Gastrocnemius medialis (tissue), 4 donors: ENCODE measurements at regions not wholly inside any gene's neighbourhood (a gene's known extent, or its start where the extent isn't known, plus 50 kb on each side); places are given as distances from the start of the nearest gene placed in this dataset.
A peak's percentile ranks its signal among the peaks of the same experiment; 100 is the strongest.

Experiments
- ATAC-seq, 2 donors: fragments of 150-250 bp; one replicate each; pipeline ENCODE4 v1.9.1; 2016
- DNase-seq, 2 donors: peaks; one replicate each; pipeline ENCODE4 v3.0.0-alpha.2; 2019
- H3K27ac ChIP-seq, 4 donors: fragments of 200-600 bp; sonication (generic); 1 replicate in 1 of 4; 2 replicates in 3 of 4; pipeline ENCODE4 v1.5.1; 2016 to 2018; ENCODE audit warnings: mild to moderate bottlenecking in 2 of 4, moderate library complexity in 1 of 4
- H3K27me3 ChIP-seq, 3 donors: fragments of 200-600 bp; sonication (generic) in 2 of 3; 1 replicate in 1 of 3; 2 replicates in 2 of 3; pipeline versions ENCODE4 v1.5.1 to v1.6.0; 2016 to 2019; ENCODE audit warnings: mild to moderate bottlenecking in 1 of 3, moderate library complexity in 1 of 3
- H3K36me3 ChIP-seq, 2 donors: fragments of 200-600 bp; sonication (generic) in 1 of 2; one replicate each; pipeline ENCODE4 v1.5.1; 2017 to 2018
- H3K4me1 ChIP-seq, 2 donors: fragments of 200-600 bp; sonication (generic) in 1 of 2; one replicate each; pipeline ENCODE4 v1.5.1; 2016 to 2017; ENCODE audit warnings: mild to moderate bottlenecking in 2 of 2
- H3K4me3 ChIP-seq, 4 donors: fragments of 200-600 bp; sonication (generic) in 3 of 4; 1 replicate in 1 of 4; 2 replicates in 3 of 4; pipeline ENCODE4 v1.5.1; 2016 to 2019; ENCODE audit warnings: mild to moderate bottlenecking in 2 of 4
- H3K9me3 ChIP-seq, 3 donors: fragments of 200-600 bp; sonication (generic) in 2 of 3; 1 replicate in 1 of 3; 2 replicates in 2 of 3; pipeline ENCODE4 v1.5.1; 2016 to 2019
- POLR2A ChIP-seq, 2 donors: fragments of 450-650 bp; IDR thresholded peaks; one replicate each; pipeline ENCODE4 v1.6.1; 2017; ENCODE audit warnings: antibody characterized with exemption in 2 of 2, mild to moderate bottlenecking in 2 of 2, moderate library complexity in 2 of 2
- in situ Hi-C, 4 donors: fragments of 200-750 bp; cut with MboI; loops; one replicate each; pipeline versions ENCODE4 v1.15.0 to v1.8.0; 2017; ENCODE audit warnings: low sequenced_read_pairs in 4 of 4
- intact Hi-C: fragments of 100-400 bp; cut with DNase I; formaldehyde crosslinking; loops from one replicate; pipeline ENCODE4 v1.15.1; 2023; ENCODE audit warnings: low total_unique reads
- TF ChIP-seq, protein P1 (sequence below), 5 experiments: fragments of 450-650 bp in 3 of 5; fragments of 200-600 bp in 2 of 5; sonication (generic) in 2 of 5; IDR thresholded peaks in 4 of 5; conservative IDR thresholded peaks in 1 of 5; 1 replicate in 4 of 5; 2 replicates in 1 of 5; pipeline ENCODE4 v1.5.1; 2016 to 2019; ENCODE audit warnings: antibody characterized with exemption in 5 of 5, mild to moderate bottlenecking in 3 of 5, moderate library complexity in 3 of 5

DNA sequence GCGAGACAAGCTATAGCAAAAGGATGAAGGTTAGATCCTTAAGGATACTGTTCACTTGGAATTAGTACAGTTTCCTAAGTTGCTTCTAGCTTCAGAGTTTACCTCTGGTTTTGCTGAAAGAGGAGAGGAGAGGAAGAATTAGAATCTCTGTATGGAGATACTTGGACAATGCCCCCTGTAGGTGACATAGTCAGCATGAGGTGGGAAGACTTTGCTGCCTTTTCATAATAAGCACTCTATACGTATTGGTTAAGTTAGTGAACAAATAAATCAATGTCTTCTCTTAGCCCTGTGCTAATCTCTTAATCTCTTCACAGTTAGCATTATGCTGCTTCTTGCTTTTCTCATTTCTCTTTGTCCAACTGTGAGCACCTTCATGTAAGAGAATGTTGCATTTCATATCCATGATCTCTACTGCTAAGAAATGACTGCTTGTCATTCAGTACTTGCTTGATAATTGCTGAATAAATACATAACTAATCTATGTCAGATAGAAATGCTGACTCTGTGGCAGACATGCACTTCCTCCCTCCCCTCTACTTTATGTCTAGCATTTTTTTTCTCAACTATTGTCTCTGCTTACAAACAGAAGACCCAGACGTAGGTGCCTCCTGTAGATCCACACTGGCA is 527.2 kb downstream of the GBA3 start:
- no peak overlapping the region for H3K4me3 ChIP-seq
- H3K27me3 ChIP-seq: no peaks in the 10 kb centered on the region
- TF ChIP-seq, protein P1, sequence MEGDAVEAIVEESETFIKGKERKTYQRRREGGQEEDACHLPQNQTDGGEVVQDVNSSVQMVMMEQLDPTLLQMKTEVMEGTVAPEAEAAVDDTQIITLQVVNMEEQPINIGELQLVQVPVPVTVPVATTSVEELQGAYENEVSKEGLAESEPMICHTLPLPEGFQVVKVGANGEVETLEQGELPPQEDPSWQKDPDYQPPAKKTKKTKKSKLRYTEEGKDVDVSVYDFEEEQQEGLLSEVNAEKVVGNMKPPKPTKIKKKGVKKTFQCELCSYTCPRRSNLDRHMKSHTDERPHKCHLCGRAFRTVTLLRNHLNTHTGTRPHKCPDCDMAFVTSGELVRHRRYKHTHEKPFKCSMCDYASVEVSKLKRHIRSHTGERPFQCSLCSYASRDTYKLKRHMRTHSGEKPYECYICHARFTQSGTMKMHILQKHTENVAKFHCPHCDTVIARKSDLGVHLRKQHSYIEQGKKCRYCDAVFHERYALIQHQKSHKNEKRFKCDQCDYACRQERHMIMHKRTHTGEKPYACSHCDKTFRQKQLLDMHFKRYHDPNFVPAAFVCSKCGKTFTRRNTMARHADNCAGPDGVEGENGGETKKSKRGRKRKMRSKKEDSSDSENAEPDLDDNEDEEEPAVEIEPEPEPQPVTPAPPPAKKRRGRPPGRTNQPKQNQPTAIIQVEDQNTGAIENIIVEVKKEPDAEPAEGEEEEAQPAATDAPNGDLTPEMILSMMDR (IDR thresholded peaks at IDR 0.05 in 4 of 5, conservative IDR thresholded peaks at IDR 0.05 in 1 of 5): no peak
- TF ChIP-seq POLR2A (IDR thresholded peaks at IDR 0.05): no peak
- intact Hi-C loops: no loop called here
- in situ Hi-C loops: no loop called here
- no peaks in the 10 kb centered on the region for H3K36me3 ChIP-seq
- DNase-seq (no peak), ATAC-seq (no peak)
- H3K9me3 ChIP-seq: no peaks in the 10 kb centered on the region
- no peak overlapping the region for H3K27ac ChIP-seq
- H3K4me1 ChIP-seq: no peaks in the 10 kb centered on the region

DNA sequence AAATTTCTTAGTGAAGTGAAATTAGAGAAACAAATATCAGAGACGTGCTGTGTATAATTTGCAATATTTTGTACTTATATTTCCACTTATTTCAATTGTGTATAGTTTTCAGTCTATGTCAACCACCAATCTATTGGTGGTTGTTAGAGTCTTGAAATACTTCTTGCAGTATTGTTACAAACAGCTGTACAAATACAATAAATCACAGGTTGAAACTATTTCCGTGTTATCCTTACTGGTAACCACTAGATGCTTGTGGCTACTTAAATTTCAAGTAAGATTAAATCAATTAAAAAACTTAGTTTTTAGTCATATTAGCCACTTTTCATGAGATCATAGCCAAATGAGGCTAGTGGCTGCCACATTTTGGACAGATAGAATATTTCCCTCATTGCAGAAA is 520.5 kb downstream of the GBA3 start:
- H3K4me1 ChIP-seq: peaks cover 0 to 18% of the 10 kb centered on the region in 2 donors
- ATAC-seq (no peak), DNase-seq (no peak)
- H3K27me3 ChIP-seq: no peaks in the 10 kb centered on the region
- in situ Hi-C loops (no loop called here), intact Hi-C loops (no loop called here)
- H3K4me3 ChIP-seq: no peak overlapping the region
- TF ChIP-seq, protein P1 (IDR thresholded peaks at IDR 0.05 in 4 of 5, conservative IDR thresholded peaks at IDR 0.05 in 1 of 5): no peak
- TF ChIP-seq POLR2A (IDR thresholded peaks at IDR 0.05): no peak
- H3K36me3 ChIP-seq: no peaks in the 10 kb centered on the region
- H3K27ac ChIP-seq: no peak overlapping the region
- no peaks in the 10 kb centered on the region for H3K9me3 ChIP-seq

DNA sequence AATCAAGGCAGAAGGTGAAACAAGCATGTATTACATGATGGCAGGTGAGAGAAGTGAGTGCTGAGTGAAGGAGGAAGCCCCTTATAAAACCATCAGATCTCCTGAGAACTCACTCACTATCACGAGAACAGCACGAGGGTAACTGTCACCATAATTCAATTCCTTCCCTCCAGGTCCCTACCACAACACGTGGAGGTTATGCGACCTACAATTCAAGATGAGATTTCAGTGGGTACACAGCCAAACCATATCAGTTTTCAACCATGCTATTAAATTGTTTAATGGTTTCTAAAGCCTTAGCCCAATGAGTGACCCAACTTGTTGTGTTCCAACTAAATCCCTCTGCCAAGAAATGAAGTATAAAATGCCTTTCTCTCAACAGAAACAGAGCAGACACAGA is 519.8 kb downstream of the GBA3 start:
- H3K4me3 ChIP-seq: no peak overlapping the region
- intact Hi-C loops: no loop called here
- H3K9me3 ChIP-seq: no peaks in the 10 kb centered on the region
- TF ChIP-seq, protein P1 (IDR thresholded peaks at IDR 0.05 in 4 of 5, conservative IDR thresholded peaks at IDR 0.05 in 1 of 5): no peak
- no peak for TF ChIP-seq POLR2A (IDR thresholded peaks at IDR 0.05)
- H3K27ac ChIP-seq: peak overlapping the region in 2 of 4 donors; percentile 11 to 29
- in situ Hi-C loops: no loop called here
- peak; percentile 41 to 71 for ATAC-seq
- H3K36me3 ChIP-seq: no peaks in the 10 kb centered on the region
- no peaks in the 10 kb centered on the region for H3K27me3 ChIP-seq
- peak in 1 of 2 donors; percentile 16 for DNase-seq
- peaks cover 0 to 18% of the 10 kb centered on the region in 2 donors for H3K4me1 ChIP-seq

DNA sequence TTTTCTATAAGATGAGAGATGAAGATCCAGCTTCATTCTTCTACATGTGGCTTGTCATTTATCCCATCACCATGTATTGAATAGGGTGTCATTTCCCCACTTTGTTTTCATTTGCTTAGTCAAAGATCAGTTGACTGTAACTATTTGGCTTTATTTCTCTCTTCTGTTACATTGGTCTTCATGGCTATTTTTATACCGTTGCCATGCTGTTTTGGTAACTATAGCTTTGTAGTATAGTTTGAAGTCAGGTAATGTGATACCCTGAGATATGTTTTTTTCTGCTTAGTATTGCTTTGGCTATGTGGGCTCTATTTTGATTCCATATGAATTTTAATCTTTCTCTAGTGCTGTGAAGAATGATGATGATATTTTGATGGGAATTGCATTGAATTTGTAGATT is 514.3 kb downstream of the GBA3 start:
- TF ChIP-seq, protein P1 (IDR thresholded peaks at IDR 0.05 in 4 of 5, conservative IDR thresholded peaks at IDR 0.05 in 1 of 5): no peak
- TF ChIP-seq POLR2A (IDR thresholded peaks at IDR 0.05): no peak
- no peaks in the 10 kb centered on the region for H3K36me3 ChIP-seq
- no peak overlapping the region for H3K4me3 ChIP-seq
- H3K4me1 ChIP-seq: no peaks in the 10 kb centered on the region
- no peak overlapping the region for H3K27ac ChIP-seq
- no peaks in the 10 kb centered on the region for H3K27me3 ChIP-seq
- H3K9me3 ChIP-seq: peaks cover 0 to 3% (median 0%) of the 10 kb centered on the region in 3 donors
- intact Hi-C loops (no loop called here), in situ Hi-C loops (no loop called here)
- DNase-seq: no peak
- ATAC-seq: no peak
